HUDEP-2 (cell line): ENCODE measurements at regions not wholly inside any gene's neighbourhood (a gene's known extent, or its start where the extent isn't known, plus 50 kb on each side); places are given as distances from the start of the nearest gene placed in this dataset.

Source experiments
- DNase-seq, 76 experiments: peaks; one replicate each; lab custom pipeline; 2025; ENCODE audit not compliant: unreplicated experiment in 76 of 76; lab: John Stamatoyannopoulos, UW

DNA sequence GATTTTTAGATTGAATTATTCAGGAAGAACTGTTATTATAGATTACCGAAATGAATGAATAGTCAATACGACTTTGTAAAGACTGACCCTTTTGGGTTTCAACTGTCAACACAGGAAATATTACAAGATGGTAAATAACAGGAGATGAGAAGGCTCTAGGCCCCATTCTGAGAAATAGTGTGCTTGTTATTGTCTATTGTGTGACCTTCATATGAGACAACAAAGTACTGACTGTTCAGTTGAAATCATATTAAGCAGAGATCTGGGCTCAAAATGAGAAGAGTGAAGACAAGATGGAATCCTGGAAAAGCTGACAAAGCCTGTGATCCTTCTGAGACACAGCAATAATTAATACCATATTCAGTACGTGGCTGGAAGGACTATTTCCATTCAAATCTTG is 503.8 kb downstream of the INHBA start:
- DNase-seq: no peak

DNA sequence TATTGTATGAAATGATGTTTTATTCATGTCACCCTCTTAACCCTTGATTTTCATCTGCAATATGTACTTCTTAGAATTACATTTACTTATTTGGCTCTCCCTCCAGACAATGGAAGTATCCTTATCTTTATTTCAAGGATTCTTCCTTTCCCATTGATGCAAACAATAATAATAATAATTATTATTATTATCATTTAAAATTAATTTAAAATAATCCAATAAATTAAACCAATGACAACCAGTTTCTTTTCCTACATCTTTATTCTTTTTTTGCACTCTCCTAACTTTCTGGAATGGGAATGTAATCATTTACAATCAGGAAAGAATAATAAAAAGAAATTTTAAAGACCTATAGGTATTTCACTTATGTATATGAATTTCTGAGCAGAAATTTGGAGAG is 504.4 kb downstream of the INHBA start:
- no peak for DNase-seq

DNA sequence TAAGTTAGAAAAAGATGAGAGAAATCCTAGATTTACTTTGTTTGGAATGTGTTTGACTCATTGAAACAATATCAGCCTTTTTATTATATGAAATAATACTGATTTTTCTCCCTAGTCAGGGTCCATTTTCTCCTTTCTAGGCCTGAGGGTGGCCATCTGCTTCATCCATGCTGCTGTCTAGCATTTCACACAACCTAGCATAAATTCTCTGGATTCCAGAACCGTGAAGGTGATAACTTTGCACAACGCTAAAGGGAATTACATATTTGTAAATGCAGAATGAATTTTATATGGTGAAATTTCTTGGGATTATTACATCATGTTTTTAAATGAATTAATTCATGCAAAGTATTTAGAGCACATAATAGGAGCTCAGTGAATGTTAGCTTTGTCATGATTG is 505.1 kb downstream of the INHBA start:
- no peak for DNase-seq

DNA sequence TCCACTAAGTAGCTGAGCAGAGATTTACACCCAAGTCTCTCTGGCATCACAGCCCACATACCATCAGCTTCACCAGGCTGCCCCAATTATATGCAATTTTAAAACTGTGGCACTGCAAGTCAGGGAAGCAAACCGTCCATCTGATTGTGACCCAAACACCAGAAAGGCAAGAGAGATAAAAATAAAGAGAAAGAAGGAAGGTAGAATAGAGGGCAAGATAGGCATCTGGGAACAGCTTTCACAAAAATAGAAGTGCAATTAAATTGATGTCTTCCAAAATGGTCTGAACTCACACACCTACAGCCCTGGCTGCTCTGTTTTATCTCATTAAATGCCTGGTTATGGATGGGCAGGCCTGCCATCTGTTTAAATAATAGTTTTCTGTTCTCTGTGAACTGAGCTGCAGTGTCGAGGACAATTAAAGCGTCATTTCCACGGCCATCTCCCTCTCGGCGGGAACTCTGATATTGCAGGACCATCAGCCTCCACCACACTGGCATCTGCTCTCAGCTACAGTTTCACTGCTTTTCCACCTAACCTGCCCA is 509.1 kb downstream of the INHBA start:
- DNase-seq: no peak

DNA sequence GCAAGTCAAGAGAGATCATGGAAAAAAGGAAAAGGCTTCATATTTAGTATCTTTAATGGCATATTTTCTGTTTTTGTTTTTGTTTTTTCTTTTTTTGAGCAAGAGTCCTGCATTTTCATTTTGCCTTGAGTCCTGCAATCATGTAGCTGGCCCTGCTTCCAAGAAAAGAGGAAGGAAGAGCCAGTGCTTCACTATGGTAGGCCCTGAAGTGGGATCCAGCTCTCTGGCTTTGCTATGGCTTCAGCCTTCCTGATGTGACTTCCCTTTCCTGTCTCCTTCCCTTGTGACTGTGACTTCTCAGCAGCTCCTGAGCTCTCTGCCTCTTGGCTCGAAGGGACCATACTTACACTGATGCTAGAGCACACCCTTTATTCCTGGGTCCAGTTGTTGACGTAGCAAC is 512.3 kb downstream of the INHBA start:
- DNase-seq: no peak

DNA sequence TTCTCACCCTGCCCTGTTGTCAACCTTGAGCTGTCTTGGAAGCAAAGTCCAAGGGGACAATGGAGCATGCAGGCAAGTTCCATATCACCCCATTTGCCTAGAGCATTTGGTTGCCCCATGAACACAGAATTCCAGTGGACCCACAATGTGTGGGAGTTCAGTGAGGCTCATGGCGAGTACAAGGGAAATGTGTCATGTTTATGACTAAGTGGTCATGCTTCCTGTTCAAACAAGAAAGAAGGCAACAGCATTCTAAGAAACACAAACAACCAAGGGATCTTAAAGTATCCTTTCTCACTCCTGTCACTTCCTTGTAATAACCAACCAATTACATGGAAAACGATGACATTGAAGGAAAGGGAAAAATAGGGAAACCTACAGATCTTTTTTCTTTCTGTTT is 513.0 kb downstream of the INHBA start:
- no peak for DNase-seq

DNA sequence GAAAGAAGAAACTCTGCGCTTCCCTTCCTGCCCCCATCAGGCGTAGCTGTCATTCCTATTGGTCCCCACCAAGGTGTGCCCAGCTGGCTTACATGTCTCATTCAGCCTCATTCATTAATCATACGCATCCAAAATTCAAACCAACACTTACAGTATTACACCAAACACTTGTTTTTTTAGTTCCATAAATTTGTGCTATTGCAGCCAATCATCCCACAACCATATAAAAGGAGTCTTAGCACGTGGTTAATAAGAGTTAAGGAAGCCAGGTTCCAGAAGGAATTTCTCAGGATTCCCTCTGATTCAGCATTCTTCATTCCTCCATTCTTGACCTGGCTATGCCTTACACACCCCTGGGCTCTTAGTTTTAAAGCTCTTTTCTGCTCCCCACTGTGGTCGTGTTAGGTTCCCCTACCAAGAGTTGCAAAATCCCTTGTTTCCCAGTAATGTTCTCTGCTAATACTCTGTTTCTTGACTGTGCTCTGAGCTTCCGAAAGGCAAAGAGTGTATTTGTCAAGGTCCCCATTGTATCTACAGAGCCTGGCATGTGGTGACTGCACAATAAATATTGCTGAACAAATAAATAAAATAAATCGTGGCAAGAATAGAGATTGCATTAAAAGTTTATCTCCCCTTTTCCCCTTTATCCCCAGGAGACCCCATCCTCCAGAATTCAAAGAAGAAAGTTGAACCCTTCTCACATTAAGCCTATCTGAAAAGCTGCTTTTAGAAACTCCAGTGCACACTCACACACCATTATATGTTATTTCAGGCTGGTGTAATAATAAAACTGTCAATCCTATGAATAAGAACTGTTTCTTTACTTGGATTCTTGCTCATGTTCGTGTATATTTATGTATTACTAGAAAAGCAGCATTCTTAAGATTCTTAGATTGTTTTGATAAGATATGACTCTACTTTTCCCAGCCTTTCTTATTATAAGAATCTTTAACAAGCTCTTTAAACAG is 514.4 kb downstream of the INHBA start:
- DNase-seq: no peak

DNA sequence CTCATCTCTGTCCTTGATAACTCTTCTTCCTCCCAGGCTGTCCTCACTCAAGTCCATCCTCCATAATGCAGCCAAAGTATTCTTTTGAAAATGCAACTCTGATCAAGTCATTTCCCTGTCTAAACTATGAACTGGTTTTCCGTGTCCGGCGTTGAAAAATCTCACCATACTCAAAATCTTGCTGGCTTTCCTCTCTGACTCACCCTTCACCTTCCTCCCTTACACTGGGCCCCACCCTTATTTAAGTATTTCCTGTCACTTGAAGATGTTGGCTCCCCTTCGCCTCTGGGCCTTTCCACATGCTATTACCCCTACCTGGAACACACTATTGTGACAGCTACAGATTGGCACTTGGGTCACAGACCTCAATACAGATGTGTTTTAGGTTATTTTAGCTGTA is 515.6 kb downstream of the INHBA start:
- no peak for DNase-seq

DNA sequence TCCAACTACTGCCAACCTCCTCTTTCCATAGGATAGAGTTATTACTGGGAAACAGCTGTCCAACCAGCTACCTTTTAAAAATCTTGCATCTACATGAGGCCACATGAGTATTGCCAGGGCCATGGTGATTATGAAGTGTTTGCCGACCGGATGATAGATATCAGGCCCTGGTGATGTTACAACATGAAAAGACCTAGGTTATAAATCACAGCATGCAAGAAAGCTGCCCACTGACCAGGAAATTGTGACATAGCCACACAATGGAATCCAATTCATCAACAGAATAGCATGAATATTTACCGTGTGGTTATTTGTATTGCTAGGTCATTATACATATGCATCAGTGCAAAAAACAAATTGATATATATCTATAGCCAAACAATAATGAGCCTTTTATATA is 517.0 kb downstream of the INHBA start:
- no peak for DNase-seq

DNA sequence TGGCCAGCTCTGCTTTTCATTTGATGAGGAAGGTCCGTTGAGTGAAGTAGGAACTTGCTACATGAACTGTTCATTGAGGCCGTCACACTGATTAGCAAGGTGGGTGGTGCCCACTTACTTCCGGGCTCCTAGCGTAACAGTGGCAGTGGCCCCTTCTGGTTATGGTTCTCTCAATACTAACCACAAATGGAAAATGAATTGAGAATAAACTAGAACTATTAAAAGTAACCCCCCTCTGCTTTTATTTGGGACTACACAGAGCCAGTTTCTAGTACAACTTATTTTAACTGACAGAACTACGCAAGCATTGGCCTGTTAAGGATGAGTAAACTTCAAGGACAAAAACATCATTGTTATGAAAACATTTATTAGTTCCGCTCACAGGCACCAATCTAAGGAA is 519.1 kb downstream of the INHBA start:
- DNase-seq: no peak

DNA sequence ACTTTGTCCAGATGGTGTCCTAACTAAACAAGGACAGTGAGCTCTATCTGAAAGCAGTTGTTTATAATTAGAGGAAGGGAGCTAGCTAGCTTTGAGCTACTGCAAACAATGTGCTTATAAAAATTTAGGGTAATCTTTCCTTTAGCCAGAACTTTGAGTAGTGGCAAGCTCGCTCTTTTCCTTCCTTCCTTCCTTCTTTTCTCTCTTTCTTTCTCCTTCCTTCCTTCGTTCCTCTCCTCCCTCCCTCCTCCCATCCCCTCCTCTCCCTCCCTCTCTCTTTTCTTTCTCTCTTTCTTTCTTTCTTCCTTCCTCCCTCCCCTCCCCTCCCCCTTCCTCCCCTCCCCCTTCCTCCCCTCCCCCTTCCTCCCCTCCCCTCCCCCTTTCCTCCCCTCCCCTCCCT is 520.1 kb downstream of the INHBA start:
- DNase-seq: no peak

DNA sequence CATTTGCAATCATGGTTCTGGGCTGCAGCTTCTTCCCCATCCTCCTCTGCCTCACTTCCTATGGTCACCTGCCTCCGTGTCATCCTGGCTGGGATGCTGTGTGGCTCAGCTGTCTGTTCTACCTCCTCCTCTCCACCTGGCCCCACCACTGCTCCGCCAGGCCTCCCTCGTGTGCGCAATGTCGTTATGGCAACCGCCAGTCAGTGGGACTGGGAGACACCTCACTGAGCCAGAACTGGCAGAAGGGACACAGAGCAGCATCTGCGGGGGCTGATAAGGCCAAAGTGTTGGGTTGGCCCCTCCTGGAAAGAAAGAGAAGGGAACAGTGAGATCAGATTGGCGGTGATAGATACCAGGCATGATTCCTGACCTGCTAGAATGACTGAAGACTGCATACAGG is 527.5 kb downstream of the INHBA start:
- DNase-seq: peak in 65 of 76 experiments; percentile 1 to 91 (median 61)

DNA sequence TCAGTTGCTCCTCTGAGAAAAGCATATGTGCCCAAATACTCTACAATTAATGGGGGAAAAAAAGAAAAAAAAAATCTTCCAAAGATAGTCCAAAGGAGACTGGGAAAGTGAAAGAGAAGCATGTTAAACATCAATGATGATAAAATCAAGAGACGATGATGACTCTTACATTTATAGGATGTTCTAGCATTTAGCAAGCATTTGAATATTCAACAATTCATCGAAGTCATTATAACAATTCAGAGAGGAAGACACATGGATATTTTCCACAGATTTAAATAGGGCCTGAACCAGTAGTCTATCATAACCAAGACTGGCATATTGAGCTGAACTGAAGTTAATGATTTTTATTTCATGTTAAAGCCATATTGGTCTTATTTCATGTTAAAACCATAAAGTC is 528.4 kb downstream of the INHBA start:
- DNase-seq: no peak

DNA sequence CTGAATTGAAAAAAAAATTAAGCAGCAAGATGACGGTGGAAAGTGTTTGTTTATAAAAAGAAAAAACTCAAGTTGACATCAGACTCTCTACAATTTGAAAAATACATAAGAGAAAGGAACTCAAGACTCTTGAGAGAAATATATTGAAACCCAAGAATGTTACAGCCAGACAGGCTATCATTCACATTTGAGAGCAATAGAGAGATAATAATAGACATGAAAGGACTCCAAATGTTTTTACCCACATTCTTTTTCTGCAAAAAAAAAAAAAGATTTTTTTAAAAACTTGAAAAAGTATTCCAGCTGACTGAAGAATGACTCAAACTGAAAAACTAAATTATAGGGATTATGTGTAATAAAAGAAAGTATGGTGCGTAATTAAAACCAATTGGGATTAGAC is 532.4 kb downstream of the INHBA start:
- no peak for DNase-seq

DNA sequence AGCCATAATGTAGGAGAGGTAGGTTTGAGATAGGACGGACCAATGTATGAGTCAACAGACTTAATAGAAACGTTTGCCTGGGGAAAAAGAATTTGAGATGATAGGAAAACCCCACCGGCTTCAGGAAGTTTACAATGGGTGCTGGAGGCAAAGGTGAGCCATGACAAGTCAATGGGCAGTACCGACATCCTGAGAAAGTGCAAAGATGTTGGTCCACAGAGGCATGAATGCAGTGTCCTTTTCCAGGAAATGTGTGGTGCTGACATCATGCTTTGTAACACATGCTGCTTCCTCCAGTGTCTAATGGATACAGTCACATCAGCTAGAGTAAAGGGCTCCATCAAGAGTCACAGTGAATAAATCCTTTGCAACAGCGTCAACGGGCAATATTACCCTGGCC is 533.6 kb downstream of the INHBA start:
- no peak for DNase-seq

DNA sequence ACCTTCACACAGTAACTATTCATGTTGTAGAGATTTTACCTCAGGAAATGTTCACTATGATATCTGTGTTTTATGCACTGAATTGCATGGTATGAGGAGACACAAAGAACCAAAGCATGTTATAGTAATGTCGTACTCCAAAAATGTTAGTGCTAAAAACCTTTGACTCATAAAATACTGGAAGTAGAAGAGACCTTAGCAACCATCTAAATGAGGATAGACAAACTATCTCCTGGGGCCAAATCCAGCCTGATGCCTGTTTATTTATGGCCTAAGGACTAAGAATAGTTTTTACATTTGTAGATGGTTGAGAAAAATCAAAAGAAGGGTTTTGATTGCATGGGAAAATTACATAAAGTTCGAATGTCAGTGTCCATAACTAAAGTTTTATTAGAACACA is 535.1 kb downstream of the INHBA start:
- DNase-seq: no peak

DNA sequence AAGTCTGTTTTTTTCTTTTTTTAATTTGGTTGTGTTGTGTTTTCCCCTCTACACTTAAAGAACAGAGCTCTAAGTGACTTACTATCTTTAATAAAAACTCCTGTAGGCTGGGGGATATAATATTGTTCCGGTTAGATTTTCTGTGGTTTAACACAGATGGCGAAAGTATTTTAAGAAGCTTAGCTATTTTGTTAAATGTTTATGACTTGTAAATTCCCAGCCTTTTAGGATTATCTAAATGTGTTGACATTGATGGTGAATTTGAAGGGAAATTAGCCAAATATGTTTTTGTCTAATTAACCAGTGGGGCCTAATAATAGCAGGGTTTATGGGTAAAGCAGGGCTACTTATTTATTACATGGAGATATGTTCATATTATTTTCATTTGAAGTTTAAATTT is 538.5 kb downstream of the INHBA start:
- no peak for DNase-seq

DNA sequence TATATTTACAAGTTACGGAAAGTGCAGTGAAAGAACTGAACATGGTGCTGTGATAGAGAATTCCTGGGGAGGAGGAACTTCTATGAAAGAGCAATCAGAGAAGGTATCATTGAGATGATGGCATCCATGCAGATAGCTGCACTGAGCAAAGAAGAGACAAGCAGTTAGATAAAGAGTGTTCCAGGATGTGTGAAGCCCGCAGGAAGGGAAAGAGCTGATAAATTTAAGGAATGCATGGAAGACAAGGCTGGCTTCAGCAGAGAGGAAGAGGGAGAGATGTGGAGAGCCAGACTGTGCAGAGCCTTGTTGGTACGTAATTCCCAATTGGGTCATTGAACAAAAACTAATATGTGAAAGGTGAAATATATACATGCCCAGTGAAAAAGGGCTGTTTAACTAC is 538.9 kb downstream of the INHBA start:
- no peak for DNase-seq

DNA sequence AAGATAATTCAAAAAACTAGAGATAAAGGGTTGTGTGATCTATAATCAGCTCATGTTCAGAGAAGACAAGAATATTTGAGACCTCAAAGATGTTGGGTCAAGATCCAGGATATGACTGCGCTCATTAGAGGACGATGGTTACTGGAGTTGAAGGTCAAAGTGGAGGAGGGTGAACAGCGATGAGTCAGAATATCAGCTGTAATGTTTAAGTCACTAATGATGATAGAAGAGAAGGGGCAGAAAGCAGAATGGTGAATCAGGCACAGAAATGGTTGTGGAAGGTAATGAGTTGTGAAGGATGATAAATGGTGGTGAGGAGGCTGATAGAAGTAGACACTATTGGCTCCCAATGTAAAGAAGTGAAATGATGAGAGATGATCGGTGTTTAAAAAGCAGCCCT is 540.3 kb downstream of the INHBA start:
- DNase-seq: no peak

DNA sequence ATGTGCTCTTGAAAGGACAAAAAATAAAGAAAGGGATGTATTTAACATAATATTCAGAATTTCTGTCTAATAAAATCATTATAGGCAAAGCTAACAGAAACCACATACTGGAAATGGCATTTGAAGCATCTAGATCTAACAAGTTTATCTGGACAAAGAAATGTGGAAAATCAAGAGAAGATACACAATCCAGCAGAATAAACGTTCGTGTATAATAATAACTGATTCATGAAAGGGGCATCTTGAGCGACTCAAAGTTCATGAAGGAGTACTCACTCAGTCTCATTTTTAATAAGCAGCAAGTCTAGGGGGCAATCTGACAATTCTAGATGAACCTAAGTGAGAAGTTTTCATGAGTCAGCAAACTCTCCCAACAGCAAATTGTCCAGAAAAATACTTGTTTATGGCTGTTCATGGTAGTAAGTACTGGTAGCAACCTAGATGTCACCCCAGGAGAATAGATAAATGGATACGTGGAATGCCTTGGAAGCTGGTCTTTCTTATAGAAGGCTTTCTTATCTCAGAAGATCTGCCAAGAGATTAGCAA is 541.8 kb downstream of the INHBA start:
- DNase-seq: no peak

DNA sequence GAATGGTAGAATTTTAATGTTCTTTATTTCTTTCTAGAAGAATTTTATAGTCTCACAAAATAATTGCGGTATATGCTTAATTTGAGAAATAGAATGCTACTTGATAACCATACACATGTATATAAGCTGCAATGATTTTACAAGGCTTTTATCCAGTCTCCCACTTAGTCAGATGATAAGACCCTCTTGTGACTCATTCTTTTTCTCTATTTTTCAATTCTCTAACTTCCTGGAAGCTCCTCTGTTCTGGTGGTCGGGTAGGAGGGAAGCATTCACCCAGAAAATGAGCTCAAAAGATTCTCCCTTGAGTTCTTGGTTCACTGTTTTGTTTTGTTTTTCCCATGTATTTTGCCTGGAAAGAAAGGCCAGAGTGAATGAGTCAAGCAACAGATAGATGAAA is 546.6 kb downstream of the INHBA start:
- DNase-seq: no peak

DNA sequence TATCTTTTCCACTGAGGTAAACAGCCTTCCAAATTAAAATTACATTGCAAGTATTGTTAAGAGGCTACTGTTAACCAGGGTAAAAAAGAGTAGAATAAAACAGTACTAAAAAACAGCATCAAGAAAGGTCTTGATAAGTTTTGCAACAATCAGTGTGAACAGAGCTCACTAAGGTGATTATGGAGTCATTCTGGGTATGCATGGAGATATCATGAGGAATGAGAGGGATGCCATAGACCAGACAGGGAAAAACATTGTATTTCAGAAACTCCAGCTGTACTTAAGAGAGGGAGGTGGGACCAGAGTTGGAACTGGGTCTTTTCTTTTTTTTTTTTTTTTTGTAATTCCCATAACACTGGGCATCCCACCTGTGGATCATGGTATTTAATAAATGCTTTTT is 549.6 kb downstream of the INHBA start:
- DNase-seq: no peak
